ENCODE measurements at regions not wholly inside any gene's neighbourhood (a gene's known extent, or its start where the extent isn't known, plus 50 kb on each side); places are given as distances from the start of the nearest gene placed in this dataset.

DNA sequence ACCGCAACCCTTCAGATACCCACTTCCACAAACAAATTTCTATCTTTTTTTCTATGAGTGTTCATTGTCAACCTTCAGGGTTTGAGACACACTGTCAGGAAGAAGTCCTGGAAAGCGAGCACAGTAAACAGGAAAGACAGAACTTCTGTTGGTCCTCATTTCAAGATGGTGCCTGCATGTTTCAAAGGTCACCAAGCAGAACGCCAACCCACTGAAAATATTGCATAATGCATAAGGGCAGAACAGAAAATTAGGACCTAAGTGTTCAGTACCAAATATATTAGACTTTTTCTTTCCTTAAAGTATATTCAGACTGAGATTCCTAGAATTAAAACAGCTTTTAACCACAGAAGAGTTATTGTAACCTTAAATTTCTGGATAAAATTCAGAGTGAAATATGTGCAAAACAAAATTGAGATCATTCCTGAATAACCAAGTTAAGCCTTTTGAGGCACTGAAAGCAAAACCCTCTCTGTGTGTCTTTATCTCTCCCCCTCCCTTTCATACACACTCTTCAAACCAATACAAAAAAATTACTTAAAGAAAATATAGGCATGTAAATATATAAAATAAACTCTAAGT is 387.8 kb upstream of the THBS1 start:
- ATAC-seq (ENCODE audit: insufficient number of reproducible peaks, low FRiP score, low read depth) (no peak), DNase-seq (ENCODE audit: low spot score) (no peak)
- TF ChIP-seq, protein P1, sequence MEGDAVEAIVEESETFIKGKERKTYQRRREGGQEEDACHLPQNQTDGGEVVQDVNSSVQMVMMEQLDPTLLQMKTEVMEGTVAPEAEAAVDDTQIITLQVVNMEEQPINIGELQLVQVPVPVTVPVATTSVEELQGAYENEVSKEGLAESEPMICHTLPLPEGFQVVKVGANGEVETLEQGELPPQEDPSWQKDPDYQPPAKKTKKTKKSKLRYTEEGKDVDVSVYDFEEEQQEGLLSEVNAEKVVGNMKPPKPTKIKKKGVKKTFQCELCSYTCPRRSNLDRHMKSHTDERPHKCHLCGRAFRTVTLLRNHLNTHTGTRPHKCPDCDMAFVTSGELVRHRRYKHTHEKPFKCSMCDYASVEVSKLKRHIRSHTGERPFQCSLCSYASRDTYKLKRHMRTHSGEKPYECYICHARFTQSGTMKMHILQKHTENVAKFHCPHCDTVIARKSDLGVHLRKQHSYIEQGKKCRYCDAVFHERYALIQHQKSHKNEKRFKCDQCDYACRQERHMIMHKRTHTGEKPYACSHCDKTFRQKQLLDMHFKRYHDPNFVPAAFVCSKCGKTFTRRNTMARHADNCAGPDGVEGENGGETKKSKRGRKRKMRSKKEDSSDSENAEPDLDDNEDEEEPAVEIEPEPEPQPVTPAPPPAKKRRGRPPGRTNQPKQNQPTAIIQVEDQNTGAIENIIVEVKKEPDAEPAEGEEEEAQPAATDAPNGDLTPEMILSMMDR (IDR thresholded peaks at IDR 0.05) = no peak
- Histone ChIP-seq H3K27ac (no peak overlapping the region), H3K9me3 (no peaks in the 10 kb centered on the region), H3K36me3 (no peaks in the 10 kb centered on the region), H3K4me3 (no peak overlapping the region), H3K27me3 (replicated peaks; ENCODE audit: insufficient read depth) (no peaks in the 10 kb centered on the region), H3K4me1 (ENCODE audit: control insufficient read depth in 1 of 2, low read depth in 2 of 2) (no peaks in the 10 kb centered on the region)

DNA sequence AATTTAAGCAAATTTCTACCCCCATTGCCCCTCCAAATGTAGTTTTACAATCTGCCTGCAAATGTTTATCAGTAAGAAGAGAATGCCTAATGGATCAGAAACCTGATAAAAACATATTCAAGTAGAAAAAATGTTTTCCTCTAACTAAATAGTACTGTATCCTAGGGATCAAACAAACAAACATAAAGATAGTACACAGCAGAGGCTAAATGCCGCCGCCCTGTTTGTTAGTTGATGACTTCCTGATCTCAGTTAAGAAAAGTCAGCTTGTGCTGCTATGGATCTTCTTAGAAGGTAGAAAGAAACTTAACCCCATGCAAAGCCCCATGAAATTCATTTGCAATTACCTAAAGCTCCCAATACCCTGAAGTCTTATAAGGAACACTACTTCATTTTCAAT is 387.3 kb upstream of the THBS1 start:
- Histone ChIP-seq H3K4me3 (no peak overlapping the region), H3K27ac (no peak overlapping the region), H3K36me3 (no peaks in the 10 kb centered on the region), H3K9me3 (no peaks in the 10 kb centered on the region), H3K27me3 (replicated peaks; ENCODE audit: insufficient read depth) (no peaks in the 10 kb centered on the region), H3K4me1 (ENCODE audit: control insufficient read depth in 1 of 2, low read depth in 2 of 2) (no peaks in the 10 kb centered on the region)
- DNase-seq (ENCODE audit: low spot score) (no peak), ATAC-seq (ENCODE audit: insufficient number of reproducible peaks, low FRiP score, low read depth) (no peak)
- TF ChIP-seq, protein P1 (IDR thresholded peaks at IDR 0.05) = no peak

DNA sequence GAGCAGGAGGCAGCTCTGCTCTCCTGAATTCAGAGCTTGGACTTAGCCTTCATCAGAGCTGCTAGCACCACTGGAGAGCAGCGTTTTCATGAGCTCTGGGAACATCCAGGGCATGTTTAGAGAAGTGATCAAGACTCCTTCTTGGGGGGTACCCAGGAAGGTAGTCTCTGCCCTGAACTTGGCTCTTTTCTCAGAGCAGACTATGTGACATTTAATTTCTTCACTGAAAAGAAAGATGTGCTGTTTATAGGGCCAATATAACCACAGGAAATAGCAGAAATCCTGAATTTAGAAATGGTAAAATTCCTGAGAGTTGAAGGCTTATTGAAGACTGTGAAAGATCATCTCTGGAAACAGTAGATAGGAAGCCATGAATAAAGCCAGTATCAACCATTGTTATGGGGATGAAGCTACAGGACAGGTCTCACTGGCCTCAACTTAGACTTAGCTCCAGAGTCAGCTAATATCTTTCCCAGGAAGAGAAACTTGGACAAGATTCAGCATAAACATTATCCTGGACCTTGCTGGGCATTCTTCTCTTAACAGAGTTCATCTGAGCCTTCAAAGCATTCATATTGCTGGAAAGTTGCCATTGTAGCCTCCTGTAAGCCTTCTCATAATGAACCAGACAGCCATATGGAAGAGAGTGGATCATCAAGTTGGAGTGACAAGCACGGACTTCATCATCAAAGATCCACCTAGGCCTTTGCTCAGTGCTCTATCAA is 386.6 kb upstream of the THBS1 start:
- Histone ChIP-seq H3K36me3 (no peaks in the 10 kb centered on the region), H3K27me3 (replicated peaks; ENCODE audit: insufficient read depth) (no peaks in the 10 kb centered on the region), H3K9me3 (no peaks in the 10 kb centered on the region), H3K4me3 (no peak overlapping the region), H3K27ac (no peak overlapping the region), H3K4me1 (ENCODE audit: control insufficient read depth in 1 of 2, low read depth in 2 of 2) (no peaks in the 10 kb centered on the region)
- TF ChIP-seq, protein P1 (IDR thresholded peaks at IDR 0.05) = no peak
- ATAC-seq (ENCODE audit: insufficient number of reproducible peaks, low FRiP score, low read depth) = no peak
- DNase-seq (ENCODE audit: low spot score) = no peak

DNA sequence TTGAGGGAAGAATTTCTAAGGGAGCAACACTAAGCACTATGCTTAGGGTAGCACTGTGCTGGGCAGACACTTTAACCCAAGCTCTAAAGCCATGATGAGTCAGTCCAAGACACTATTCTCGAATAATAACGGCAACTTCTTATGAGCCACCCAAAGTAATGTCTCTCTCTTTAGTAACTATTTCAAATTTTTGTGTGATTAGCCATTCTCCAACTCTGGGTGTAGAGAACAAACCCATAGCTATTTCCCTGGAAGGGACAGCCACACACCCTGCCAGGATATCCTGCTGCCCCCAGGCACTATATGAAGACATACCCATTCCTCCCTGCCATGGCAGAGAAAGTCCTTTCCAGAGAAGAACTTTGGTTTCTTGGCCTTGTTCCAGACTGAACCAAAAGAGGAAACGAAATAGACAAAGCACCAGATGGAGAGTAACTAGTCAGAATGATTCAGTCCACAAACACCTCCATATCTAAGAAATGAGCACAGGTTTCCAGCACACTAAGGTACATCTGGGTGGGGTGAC is 384.9 kb upstream of the THBS1 start:
- Histone ChIP-seq H3K27ac (no peak overlapping the region), H3K4me3 (no peak overlapping the region), H3K9me3 (no peaks in the 10 kb centered on the region), H3K4me1 (ENCODE audit: control insufficient read depth in 1 of 2, low read depth in 2 of 2) (no peaks in the 10 kb centered on the region), H3K36me3 (no peaks in the 10 kb centered on the region), H3K27me3 (replicated peaks; ENCODE audit: insufficient read depth) (no peaks in the 10 kb centered on the region)
- TF ChIP-seq, protein P1 (IDR thresholded peaks at IDR 0.05) = no peak
- ATAC-seq (ENCODE audit: insufficient number of reproducible peaks, low FRiP score, low read depth) = no peak
- no peak for DNase-seq (ENCODE audit: low spot score)

DNA sequence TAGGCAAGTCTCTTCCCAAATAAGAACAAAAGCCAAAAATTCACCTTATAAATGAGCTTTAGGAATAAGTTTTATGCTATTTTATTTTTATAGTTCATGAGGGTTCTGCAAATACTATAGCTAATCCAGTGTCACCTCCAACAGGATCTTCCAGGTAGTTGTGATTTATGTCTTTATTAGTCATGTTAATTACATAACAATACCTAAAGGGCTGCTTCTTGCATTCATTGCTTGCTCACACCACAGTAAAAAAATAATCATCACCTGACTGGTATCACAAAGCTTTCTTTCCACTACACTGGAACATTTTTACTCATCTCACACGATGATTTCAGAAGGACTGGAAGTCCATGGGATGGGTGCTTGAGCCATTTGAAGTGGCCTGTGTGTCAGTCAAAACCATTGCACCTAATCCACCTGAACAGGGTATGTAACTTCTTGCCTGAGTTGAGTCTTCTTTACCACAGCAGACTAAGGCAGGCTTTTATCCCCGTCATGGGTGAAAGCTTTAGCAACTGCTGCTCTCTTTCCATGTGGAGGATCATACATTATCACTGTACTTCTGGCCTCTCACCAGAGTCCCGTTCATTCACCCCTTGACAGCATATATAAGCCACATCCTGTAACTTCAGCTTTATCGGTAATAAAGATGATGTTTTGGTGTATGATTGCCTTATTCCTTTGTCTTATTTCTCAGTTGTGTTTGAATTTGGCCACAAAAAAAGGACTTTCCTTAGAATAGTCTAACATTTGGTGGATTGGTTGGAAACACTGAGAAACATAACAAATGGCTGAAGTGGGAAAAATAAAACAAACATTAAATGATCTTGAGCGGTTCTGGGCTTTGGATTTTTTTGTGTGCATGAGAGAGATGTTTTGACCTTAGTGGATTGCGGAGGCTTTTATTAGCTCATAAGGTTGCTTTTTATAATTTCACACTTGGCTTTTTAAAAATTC is 382.6 kb upstream of the THBS1 start:
- H3K4me3 ChIP-seq = no peak overlapping the region
- no peak for DNase-seq (ENCODE audit: low spot score)
- no peaks in the 10 kb centered on the region for H3K27me3 ChIP-seq (replicated peaks; ENCODE audit: insufficient read depth)
- H3K4me1 ChIP-seq (ENCODE audit: control insufficient read depth in 1 of 2, low read depth in 2 of 2) = no peaks in the 10 kb centered on the region
- no peaks in the 10 kb centered on the region for H3K9me3 ChIP-seq
- TF ChIP-seq, protein P1 (IDR thresholded peaks at IDR 0.05) = no peak
- no peak overlapping the region for H3K27ac ChIP-seq
- ATAC-seq (ENCODE audit: insufficient number of reproducible peaks, low FRiP score, low read depth) = no peak
- H3K36me3 ChIP-seq = no peaks in the 10 kb centered on the region

All from thoracic aorta (tissue), 2 donors.